ENCODE measurements at regions not wholly inside any gene's neighbourhood (a gene's known extent, or its start where the extent isn't known, plus 50 kb on each side); places are given as distances from the start of the nearest gene placed in this dataset.

- DNase-seq: no peak
Measured at GRCh38 chr1:25055324-25055780, 125.3 kb upstream of the RUNX3 start.

DNA sequence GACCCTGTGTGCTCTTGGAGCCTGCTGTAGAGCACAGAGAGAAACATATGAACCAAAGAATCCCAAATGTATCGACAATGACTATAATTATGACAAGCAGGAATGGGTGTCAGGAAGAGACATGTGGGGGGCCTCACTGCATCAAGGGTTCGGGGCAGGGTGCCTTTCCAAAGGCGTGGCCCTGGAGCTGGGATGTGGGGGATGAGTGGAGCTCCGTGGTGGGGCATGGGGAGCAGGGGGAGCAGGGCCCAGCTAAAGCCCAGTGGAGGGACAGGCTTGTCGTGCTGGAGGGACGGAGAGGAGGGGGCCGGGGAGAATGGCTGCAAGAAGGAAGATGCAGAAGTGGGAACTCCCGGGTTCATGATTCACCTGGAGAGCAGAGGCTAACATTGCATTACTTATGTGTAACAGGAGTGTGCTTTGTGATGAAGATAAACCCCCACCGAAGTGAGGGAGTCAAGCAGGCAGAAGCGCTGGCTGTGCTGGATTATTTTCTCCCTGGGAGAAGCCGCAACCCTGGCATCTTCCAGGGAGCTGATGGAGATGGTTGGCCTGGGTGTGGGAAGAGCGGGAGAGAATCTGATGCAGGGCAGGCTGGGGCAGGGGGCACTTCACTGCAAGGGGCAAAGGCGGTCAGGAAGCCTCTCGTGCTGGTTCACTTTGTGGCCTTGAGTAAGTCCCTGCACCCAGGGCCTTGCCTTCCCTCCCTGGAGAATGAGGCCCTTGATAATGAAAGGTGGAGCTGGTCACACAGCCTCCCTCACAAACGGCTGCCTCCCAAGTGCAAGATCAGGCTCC lies 124.6 kb upstream of the RUNX3 start:
- DNase-seq: no peak

GRCh38 chr1:25053576-25054250 lies 123.6 kb upstream of the RUNX3 start:
- DNase-seq: no peak

DNA sequence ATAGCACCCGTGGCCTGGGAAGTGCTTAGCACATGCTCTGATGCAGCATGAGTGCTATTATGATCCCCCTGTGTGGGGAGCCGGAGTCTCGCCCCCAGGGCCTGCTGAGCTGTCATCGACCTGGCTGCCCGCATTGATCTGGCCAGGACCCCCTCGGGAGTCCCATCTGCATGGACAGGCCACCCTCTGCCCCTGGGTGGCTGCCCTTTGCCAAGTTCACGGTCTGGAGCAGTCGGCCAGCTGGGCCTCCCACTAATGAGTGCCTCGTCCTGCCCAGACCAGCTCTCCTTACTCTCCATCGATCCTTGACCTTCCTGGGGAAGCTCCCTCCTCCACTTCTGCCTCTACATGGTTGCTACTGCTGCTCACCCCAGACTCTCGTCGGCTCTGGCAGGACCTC lies 121.8 kb upstream of the RUNX3 start:
- no peak for DNase-seq

GRCh38 chr1:25051504-25051903 lies 121.4 kb upstream of the RUNX3 start:
- DNase-seq: no peak

GRCh38 chr1:25050165-25050564 lies 120.1 kb upstream of the RUNX3 start:
- no peak for DNase-seq

DNA sequence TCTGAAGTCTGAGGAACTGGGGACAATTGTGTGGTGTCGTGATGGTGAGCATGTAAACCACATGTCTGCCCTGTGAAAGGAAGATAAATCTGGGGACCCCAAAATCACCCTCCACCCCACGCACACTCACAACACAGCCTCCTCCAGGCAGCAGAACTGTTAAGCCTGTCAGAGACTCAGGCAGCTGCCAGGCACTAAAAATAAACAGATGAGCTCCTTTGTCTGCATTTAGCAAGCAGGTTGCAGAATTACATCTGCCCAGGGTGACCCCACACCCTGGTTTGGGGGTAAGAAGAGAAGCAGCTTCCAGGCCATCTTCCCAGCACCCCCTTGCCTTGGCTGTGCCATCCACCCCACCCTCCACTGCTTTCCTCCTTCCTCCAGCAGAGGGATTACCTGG lies 119.1 kb upstream of the RUNX3 start:
- DNase-seq: no peak

DNA sequence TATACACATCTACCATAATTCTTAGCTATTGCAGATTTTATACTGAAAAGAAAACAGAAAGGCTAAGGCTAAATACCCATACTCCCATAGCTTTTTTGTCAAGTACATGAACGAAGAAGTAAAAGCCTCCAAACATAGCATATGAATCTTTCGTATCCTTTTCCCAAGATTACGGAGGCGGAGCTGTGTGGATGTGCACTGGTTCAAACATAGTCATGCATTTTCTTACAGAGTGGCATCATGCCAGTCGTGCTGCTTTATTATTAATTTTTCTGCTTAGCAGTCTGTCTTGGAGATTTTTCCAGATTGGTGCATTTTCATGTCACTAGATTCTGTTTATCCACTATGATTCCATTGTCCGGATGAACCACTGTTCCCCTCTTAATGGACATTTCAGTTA lies 118.7 kb upstream of the RUNX3 start:
- DNase-seq: no peak

DNA sequence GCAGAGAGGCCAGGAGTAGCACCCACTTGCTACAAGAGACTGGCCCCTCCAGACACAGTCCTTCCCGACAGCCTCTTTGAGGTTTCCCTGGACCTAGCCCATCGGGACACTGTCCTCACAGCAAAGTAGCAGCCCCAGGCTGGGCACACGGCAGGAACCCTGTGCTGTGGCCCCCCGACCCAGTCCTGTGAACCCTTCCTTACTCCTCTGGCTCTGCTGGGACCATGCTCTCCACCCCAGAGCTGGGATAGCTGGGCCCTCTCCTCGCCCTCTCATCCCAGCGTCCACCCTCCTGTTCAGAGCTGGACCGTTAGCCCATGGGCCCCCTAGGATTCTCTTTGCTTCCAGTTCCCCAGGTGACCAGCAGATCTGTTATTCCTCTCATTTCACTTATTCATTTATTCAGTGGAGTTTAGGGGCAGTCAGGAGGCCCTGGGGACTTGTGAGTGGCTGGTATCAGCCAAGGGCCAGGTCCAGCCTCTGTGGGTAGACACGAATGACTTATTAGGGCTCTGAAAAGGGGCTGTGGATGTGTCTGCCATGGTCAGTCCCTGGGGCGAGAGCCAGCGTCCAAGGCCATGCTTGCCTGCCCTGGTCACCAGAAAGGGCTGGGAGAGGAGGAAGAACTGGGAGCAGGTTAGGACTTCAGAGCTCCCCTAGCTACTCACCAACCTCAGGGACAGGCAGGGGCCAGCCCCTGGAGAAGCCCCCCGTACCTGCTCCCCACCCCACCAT lies 117.6 kb upstream of the RUNX3 start:
- no peak for DNase-seq

DNA sequence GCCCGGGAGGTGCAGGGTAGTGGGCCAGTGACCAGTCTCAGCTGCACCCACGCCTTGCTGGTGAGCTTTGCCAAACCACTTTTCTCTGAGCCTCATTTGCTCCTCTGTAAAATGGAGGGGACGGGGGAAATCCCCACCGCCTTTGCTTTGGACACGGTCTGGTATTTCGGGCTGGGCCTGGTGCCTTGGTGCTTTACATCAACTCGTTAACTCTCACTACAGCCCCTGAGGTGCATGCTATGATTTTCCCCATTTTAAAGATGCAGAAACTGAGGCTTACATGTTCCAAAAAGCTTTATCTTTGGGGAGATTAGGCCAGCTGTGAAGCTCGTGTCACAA lies 116.1 kb upstream of the RUNX3 start:
- no peak for DNase-seq

DNA sequence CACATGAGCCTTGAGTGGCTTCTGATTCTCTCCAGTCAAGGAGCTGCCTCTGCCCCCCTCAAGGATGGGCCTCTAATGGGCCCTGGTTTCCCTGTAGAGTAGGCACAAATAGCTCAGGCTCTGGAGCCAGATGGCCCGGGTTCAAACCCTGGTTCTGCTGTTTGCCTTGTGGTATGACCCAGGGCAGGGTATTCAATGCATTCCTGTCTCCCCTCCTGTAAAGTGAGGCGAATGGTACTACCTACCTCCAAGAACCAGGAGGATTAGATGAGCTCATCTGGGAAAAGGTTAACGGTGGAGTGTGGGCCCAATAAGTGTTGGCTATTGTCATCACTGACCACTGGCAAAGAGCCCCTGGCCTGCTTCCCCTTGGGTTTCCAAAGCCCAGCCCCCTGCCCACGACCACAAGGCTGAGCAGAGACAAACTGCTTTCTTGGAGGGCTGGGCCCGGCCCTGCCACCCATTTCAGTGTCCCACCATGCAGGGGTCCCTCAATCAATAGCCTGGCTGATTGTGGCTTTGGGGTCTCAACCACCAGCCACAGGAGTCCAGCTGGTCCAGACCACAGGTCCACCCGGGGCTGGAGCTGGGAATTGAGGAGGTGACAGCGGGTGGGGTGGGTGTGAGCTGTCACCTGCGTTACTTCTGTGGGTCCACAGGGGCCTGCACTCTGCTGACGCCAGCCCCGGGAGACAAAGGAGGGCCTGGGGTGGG lies 115.6 kb upstream of the RUNX3 start:
- no peak for DNase-seq

- DNase-seq: no peak
Measured at GRCh38 chr1:25043228-25043580, 113.1 kb upstream of the RUNX3 start.

- no peak for DNase-seq
Measured at GRCh38 chr1:25042331-25043227, 112.5 kb upstream of the RUNX3 start.

- DNase-seq: no peak
Measured at GRCh38 chr1:25041916-25042315, 111.8 kb upstream of the RUNX3 start.

GRCh38 chr1:25040122-25040685 lies 110.1 kb upstream of the RUNX3 start:
- DNase-seq: no peak

- DNase-seq: no peak
Measured at GRCh38 chr1:25039229-25039628, 109.2 kb upstream of the RUNX3 start.

- no peak for DNase-seq
Measured at GRCh38 chr1:25038699-25039098, 108.6 kb upstream of the RUNX3 start.

GRCh38 chr1:25037174-25038074 lies 107.3 kb upstream of the RUNX3 start:
- DNase-seq: peak in 1 of 14 donors; percentile 1

GRCh38 chr1:25036117-25036546 lies 106.1 kb upstream of the RUNX3 start:
- DNase-seq: no peak

- no peak for DNase-seq
Measured at GRCh38 chr1:25035523-25036116, 105.5 kb upstream of the RUNX3 start.
